Transverse colon (tissue), 4 donors: ENCODE measurements at regions not wholly inside any gene's neighbourhood (a gene's known extent, or its start where the extent isn't known, plus 50 kb on each side); places are given as distances from the start of the nearest gene placed in this dataset.

Experiments used
- DNase-seq: peaks from one replicate; pipeline ENCODE4 v3.0.0-alpha.2; 2019
- H3K27ac ChIP-seq, 4 donors: fragments of 200-600 bp; sonication (generic); 2 replicates each; pipeline ENCODE4 v1.5.1; 2016 to 2018; ENCODE audit warnings: inconsistent platforms in 4 of 4
- H3K27me3 ChIP-seq: fragments of 200-600 bp; sonication (generic); 2 replicates; pipeline ENCODE4 v1.5.1; 2017; ENCODE audit warnings: inconsistent platforms
- H3K36me3 ChIP-seq, 4 donors: fragments of 200-600 bp; sonication (generic); 2 replicates each; pipeline ENCODE4 v1.5.1; 2017 to 2019; ENCODE audit warnings: inconsistent platforms in 4 of 4
- H3K4me1 ChIP-seq, 4 donors: fragments of 200-600 bp; sonication (generic); 2 replicates each; pipeline ENCODE4 v1.5.1; 2017 to 2020; ENCODE audit warnings: inconsistent platforms in 4 of 4
- H3K4me3 ChIP-seq, 4 donors: fragments of 200-600 bp; sonication (generic); 1 replicate in 1 of 4; 2 replicates in 3 of 4; pipeline versions ENCODE4 v1.5.1 to v1.6.1; 2017 to 2019; ENCODE audit warnings: inconsistent platforms in 4 of 4
- H3K9me3 ChIP-seq, 2 donors: fragments of 200-600 bp; sonication (generic); 2 replicates each; pipeline ENCODE4 v1.5.1; 2017 to 2019; ENCODE audit warnings: inconsistent platforms in 2 of 2
- CTCF ChIP-seq, 5 experiments: fragments of 200-600 bp in 3 of 5; fragments of 450-650 bp in 2 of 5; sonication (generic) in 3 of 5; IDR thresholded peaks; 1 replicate in 2 of 5; 2 replicates in 3 of 5; pipeline ENCODE4 v1.5.1; 2016 to 2017; ENCODE audit warnings: antibody characterized with exemption in 5 of 5, inconsistent platforms in 3 of 5, mild to moderate bottlenecking in 2 of 5, moderate library complexity in 1 of 5
- EP300 ChIP-seq: sonication (generic); formaldehyde crosslinking; IDR thresholded peaks from one replicate; pipeline ENCODE4 v1.6.1; 2017; ENCODE audit warnings: antibody characterized with exemption, low read depth
- POLR2A ChIP-seq: fragments of 450-650 bp; IDR thresholded peaks from one replicate; pipeline ENCODE4 v1.6.1; 2016; ENCODE audit warnings: antibody characterized with exemption, mild to moderate bottlenecking, moderate library complexity
- POLR2AphosphoS5 ChIP-seq, 3 donors: sonication (generic); formaldehyde crosslinking; IDR thresholded peaks; one replicate each; pipeline ENCODE4 v1.6.1; 2016; ENCODE audit warnings: antibody characterized with exemption in 3 of 3
- WGBS, 2 donors: methylation state at CpG; one replicate each; pipeline ENCODE4 v1.1.5; 2018; ENCODE audit warnings: low coverage in 1 of 2; 5-methylcytosine and 5-hydroxymethylcytosine counted together
- in situ Hi-C, 4 donors: fragments of 200-750 bp; cut with MboI; loops; one replicate each; pipeline versions ENCODE4 v1.15.0 to v1.15.1; 2017; ENCODE audit warnings: low sequenced_read_pairs in 3 of 4, low pct_ligation_motif_present in 1 of 4, low pct_unique_long_range_greater_than_20kb in 1 of 4
- intact Hi-C: fragments of 100-400 bp; cut with DNase I; formaldehyde crosslinking; loops from one replicate; pipeline ENCODE4 v1.15.1; 2023; ENCODE audit warnings: low total_unique reads

GRCh38 chr10:14403359-14403758 lies 72.6 kb upstream of the FRMD4A start:
- H3K27ac ChIP-seq = no peak overlapping the region
- in situ Hi-C loops (no loop called here), intact Hi-C loops (no loop called here)
- TF ChIP-seq POLR2A (no peak), EP300 (no peak), POLR2AphosphoS5 (IDR thresholded peaks at IDR 0.05) (no peak), CTCF (IDR thresholded peaks at IDR 0.05) (no peak)
- WGBS, 2 donors = 0 to 72% methylated on average over 1 to 6 of the region's 6 CpGs
- H3K27me3 ChIP-seq = no peaks in the 10 kb centered on the region
- H3K4me3 ChIP-seq = no peak overlapping the region
- no peaks in the 10 kb centered on the region for H3K9me3 ChIP-seq
- no peaks in the 10 kb centered on the region for H3K36me3 ChIP-seq
- no peaks in the 10 kb centered on the region for H3K4me1 ChIP-seq
- DNase-seq = no peak

DNA sequence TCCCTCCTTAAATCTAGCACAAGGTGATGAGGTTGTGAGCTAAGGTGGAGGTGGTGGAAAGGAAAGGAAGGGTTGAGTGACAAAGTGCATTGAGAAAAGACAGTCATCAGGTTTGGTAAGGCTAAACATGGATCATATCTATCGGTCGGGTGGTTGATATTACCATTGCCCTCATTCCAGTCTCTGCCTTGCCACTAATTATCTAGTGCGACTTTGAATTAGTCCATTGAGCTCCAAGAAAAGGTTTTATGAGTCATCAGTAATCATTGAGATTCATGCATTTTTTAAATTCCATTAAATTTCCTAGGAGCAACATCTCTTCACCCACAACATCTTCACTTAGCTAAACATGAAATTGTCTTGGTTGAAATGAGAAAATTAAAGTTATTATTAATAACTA lies 68.9 kb upstream of the FRMD4A start:
- in situ Hi-C loops = no loop called here
- WGBS, 2 donors = 90 to 91% methylated on average over 3 of the region's 3 CpGs
- no peaks in the 10 kb centered on the region for H3K9me3 ChIP-seq
- intact Hi-C loops = no loop called here
- H3K27ac ChIP-seq = no peak overlapping the region
- H3K36me3 ChIP-seq = no peaks in the 10 kb centered on the region
- no peak for DNase-seq
- no peaks in the 10 kb centered on the region for H3K27me3 ChIP-seq
- no peaks in the 10 kb centered on the region for H3K4me1 ChIP-seq
- TF ChIP-seq EP300 (no peak), POLR2A (no peak), POLR2AphosphoS5 (IDR thresholded peaks at IDR 0.05) (no peak), CTCF (IDR thresholded peaks at IDR 0.05) (no peak)
- no peak overlapping the region for H3K4me3 ChIP-seq

GRCh38 chr10:14397066-14397465 lies 66.3 kb upstream of the FRMD4A start:
- in situ Hi-C loops = no loop called here
- H3K27me3 ChIP-seq = no peaks in the 10 kb centered on the region
- H3K9me3 ChIP-seq = no peaks in the 10 kb centered on the region
- H3K4me3 ChIP-seq = no peak overlapping the region
- no peaks in the 10 kb centered on the region for H3K36me3 ChIP-seq
- intact Hi-C loops = no loop called here
- no peak for TF ChIP-seq CTCF (IDR thresholded peaks at IDR 0.05)
- TF ChIP-seq EP300 = no peak
- TF ChIP-seq POLR2A = no peak
- 49 to 70% methylated on average over 3 to 9 of the region's 9 CpGs for WGBS, 2 donors
- no peak for DNase-seq
- peak overlapping the region in 2 of 4 donors; percentile 26 to 37 for H3K27ac ChIP-seq
- H3K4me1 ChIP-seq = no peaks in the 10 kb centered on the region

DNA sequence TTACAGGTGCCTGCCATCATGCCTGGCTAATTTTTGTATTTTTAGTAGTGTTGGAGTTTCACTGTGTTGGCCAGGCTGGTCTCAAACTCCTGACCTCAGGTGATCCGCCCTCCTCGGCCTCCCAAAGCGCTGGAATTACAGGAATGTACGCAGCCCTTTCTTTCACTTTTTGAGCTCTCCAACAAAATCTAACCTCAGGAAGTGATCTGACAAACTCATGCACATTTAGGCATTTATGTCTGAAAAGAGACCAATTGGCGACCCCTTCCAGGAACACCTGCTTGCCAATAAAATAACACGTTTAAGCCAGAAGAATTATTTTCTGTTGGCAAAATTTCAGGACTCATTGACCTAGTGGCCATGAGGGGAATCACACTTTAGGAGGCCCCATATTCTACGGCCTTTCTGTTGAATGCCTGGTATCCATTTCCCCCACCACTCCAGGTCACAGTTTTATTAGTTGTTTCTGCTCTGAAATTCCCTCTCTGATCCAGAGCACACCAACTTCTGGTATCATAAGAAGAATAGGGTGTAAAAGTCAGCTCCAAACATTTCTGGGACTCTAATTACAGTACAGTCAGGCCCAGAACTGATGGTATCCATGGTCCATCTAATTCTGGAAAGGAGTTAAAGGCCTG lies 65.8 kb upstream of the FRMD4A start:
- H3K4me1 ChIP-seq = no peaks in the 10 kb centered on the region
- peak overlapping the region in 2 of 4 donors; percentile 26 to 37 for H3K27ac ChIP-seq
- no peak overlapping the region for H3K4me3 ChIP-seq
- H3K27me3 ChIP-seq = no peaks in the 10 kb centered on the region
- intact Hi-C loops = no loop called here
- no peaks in the 10 kb centered on the region for H3K36me3 ChIP-seq
- no peaks in the 10 kb centered on the region for H3K9me3 ChIP-seq
- TF ChIP-seq POLR2AphosphoS5 (IDR thresholded peaks at IDR 0.05) (no peak), EP300 (no peak), POLR2A (no peak), CTCF (IDR thresholded peaks at IDR 0.05) (peak in 4 of 5 experiments; percentile 16 to 43 (median 36))
- in situ Hi-C loops = no loop called here
- WGBS, 2 donors = 67 to 69% methylated on average over 4 to 7 of the region's 7 CpGs
- DNase-seq = no peak
